ENCODE measurements at regions not wholly inside any gene's neighbourhood (a gene's known extent, or its start where the extent isn't known, plus 50 kb on each side); places are given as distances from the start of the nearest gene placed in this dataset.

GRCh38 chr12:76611533-76611932, 52.0 kb upstream of the OSBPL8 start:
- DNase-seq: no peak

DNA sequence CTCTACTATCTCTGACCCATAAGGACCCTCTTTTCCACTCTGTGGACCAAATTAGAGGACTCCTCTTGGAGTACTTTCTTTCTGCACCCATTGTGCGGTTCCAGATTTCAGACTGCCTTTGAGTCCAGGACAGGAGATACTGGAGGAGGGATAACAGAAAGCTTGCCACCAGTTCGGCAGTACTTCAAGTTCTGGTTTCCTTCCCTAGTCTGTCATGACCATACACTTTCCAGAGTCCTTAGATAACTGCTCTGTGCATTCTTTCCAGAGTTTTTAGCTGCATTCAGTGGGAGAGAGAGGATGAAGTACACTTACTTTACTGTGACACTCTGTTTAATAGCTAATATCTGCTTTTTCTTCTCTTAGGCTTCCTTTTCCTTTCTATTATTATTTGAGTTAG, 54.8 kb upstream of the OSBPL8 start:
- no peak for DNase-seq

- DNase-seq: no peak
Measured at GRCh38 chr12:76618031-76618430, 58.5 kb upstream of the OSBPL8 start.

- DNase-seq: peak; percentile 2 to 50 (median 26)
Measured at GRCh38 chr12:76621582-76622024, 62.0 kb upstream of the OSBPL8 start.

- DNase-seq: no peak
Measured at GRCh38 chr12:76622351-76622750, 62.8 kb upstream of the OSBPL8 start.

DNA sequence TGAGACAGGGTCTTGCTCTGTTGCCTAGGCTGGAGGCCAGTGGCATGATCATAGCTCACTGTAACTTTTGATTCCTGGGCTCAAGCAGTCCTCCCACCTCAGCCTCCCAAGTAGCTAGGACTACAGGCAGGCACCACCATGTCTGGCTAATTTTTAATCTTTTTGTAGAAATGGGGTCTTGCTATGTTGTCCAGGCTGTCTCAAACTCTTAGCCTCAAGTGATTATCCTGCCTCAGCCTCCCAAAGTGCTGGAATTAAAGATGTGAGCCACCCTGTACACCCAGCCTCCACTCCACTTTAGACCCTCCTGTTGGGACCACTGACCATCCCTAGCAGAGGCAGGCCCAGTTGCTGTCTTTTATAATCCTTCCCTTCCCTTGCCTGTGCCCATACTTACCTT, 63.3 kb upstream of the OSBPL8 start:
- DNase-seq: no peak

- DNase-seq: no peak
Measured at GRCh38 chr12:76623931-76624330, 64.4 kb upstream of the OSBPL8 start.

DNA sequence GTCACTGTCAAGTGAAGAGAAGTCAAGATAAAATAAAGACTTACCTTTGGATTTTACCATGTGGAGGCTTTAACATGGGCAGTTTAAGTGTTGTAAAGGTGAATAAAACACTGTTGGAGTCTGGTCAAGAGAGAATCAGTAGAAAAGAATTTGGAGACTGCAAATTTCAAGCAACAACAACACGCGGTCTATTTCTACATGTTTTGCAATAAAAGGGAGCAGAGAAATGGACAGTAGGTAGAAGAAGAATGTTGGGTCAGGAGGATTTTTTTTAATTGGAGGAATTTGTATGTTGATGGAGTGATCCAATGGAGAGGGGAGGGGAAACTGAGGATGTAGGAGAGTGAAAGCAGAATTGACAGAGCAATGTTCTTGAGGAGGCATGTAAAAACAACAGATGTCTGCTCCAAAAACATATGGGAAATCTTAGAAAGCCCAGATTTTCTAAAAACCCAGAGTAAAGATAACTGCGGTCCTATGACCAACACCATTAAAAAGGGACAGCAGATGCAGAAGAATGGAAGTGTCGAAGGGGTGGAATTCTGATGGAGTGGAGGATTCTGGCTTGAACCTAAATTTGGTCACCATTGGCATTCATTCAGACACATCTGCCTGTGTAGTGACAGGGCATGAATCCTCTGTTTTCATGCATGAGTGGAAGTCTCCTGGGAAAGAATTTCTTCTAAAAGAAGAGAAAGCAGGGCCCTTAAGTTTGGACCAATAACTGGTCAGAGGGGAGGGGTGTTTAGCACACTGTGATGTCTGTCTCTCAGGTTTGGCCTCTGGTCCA, 68.0 kb upstream of the OSBPL8 start:
- no peak for DNase-seq

DNA sequence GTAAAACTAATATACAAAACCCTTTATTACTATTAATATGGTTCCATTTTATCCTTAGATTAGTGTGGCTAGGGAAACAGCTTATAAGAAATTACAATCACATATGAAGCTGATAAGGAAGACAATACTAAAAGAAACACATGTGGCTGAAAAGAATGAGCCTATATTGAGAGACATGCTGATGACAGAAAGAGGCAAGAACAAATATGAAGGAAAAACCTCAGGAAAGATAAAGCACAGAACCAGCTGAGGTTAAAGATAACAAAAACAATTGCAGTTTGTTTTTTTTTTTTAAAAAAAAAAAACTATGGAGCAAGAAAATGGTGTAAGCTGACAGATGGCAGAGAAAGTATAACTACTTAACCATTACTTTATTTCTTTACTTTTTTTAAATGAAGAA, 69.2 kb upstream of the OSBPL8 start:
- DNase-seq: no peak

DNA sequence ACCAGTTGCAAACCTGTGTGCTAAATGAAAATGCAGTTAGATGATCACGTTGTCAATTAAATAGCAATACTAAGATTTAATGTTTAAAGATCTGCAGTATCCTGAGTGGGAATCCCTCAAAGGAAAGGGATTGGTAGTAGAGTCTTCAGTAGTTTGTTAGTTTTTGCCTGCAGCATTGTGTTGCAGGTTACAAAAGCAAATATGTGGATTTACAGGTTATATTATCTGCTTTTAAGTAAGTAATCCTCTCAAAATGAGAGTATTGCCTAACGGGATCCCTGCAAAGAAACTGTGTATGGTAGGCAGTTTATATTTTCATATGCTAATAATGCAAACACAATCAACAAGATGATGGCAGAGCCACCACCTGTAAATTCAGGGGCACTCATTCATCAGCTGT, 72.2 kb upstream of the OSBPL8 start:
- DNase-seq: no peak

GRCh38 chr12:76633415-76633814, 73.8 kb upstream of the OSBPL8 start:
- DNase-seq: no peak

DNA sequence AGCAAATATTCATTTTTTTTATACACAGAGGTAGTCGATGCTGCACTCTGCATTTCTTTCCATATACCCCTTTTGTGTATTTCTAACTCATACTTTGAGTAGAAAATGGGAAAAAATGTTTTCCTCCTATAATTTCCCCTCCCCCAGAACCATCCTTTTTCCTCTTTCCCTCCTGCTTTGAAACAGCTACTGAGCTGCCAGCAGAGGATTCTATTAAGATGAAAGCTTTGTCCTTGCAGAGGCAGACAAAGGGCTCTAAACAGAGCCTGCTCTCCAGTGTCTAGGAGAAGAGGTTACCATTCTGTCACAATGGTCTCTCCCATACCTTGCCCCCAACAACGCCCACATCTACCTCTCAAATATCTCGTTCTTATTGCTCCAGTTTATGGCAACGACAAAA, 74.6 kb upstream of the OSBPL8 start:
- no peak for DNase-seq

- DNase-seq: no peak
Measured at GRCh38 chr12:76636121-76636692, 76.6 kb upstream of the OSBPL8 start.

DNA sequence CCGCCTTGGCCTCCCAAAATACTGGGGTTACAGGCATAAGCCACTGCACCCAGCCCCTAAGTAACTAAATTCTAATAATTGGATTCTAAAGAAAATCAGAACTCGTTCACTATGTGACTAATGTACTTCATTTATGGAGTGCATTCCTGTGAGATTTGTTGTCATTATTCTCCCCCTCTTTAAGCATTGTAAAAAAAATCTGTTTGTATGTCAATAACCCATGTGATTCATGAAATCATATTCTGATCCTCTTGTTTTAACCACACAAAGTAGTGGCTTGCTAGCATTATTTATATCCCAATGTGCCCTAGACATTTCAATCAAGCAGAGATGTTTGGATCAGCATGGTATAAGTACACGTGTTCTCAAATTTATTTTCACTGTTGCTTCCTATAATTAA, 78.2 kb upstream of the OSBPL8 start:
- DNase-seq: no peak

- DNase-seq: no peak
Measured at GRCh38 chr12:76639646-76640045, 80.1 kb upstream of the OSBPL8 start.

DNA sequence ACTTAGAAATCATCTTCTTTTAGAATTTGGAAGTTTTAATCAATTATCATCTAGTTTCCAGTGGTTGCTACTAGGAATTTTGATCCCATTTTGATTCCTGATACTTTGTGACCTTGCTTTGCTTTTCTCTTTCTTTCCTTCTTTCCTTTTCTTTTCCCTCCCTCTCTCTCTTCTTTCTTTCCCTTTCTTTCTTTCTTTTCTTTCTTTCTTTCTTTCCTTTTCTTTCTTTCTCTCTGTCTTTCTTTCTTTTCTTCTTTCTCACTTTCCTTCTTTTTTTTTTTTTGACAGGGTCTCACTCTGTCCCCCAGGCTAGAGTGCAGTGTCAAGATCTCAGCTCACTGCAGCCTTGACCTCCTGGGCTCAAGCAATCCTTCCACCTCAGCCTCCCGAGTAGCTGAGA, 81.5 kb upstream of the OSBPL8 start:
- DNase-seq: no peak

DNA sequence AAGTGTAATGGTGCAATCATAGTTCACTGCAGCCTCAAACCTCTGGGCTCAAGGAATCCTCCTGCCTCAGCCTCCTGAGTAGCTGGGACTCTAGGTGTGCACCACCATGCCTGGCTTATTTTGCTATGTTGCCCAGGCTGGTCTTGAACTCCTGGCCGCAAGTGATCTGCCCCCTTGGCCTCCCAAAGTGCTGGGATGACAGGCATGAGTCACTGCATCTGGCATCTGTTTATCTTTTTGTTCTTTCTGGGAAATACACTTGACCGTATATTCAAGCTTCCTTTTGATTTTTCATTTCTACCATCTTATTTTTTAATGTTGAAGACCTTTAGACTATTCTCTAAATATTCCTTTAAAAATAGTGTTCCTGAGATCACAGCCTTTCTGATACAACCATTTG, 82.4 kb upstream of the OSBPL8 start:
- no peak for DNase-seq

DNA sequence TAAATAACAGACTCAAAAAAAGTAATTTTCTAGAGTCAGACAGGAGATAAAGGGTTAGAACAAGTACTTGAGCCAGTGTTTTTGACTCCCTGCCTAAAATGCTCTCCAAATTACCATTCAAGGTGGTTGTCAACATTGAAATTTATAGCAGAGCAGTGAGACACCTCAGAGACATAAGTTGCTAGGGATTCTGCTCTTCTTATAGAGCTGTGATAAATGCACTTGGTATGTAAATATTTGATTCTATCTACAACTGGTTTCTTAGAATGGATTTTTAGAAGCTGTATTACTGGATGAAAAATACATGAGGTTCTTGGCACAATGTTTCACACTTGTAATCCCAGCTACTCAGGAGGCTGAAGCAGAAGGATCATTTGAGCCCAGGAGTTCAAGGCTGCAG, 83.9 kb upstream of the OSBPL8 start:
- DNase-seq: no peak

DNA sequence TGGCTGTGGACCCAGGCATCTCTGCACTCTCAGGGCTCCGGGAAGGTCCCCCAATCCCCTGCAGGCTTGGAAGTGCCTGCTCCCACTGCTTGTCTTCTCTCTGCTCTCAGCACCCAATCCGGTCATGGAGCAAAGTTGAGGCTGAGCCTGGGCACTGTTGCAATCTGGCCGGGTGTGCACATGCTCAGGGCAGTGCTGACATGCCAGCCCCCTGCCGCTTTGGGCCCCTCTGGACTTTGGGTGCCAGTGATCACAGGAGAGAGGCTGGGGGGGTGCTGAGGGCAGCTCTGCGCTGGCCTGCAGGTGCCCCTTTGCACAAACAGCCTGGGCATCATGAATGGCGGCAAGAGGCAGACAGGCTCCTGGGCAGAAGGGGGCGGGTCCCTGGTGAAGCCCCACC, 85.4 kb upstream of the OSBPL8 start:
- DNase-seq: no peak

DNA sequence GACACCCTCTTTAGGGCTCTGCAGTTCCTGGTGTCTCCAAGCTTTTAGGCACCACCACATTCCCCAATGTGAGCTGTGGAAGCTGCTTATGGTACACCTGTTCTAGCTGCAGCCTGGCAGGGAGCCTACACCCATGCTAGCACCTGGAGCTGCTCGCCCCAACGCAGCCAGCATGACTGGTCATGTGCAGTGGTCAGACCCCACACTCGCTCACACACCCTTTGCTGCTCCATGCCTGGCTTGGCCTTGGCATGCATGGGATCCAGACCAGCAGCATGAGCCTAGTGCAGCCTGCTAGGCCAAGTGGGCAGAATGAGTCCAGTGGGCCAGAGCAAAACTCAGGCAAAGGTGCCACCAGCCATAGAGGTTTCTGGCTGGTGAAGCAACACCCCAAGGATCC, 86.4 kb upstream of the OSBPL8 start:
- no peak for DNase-seq

DNA sequence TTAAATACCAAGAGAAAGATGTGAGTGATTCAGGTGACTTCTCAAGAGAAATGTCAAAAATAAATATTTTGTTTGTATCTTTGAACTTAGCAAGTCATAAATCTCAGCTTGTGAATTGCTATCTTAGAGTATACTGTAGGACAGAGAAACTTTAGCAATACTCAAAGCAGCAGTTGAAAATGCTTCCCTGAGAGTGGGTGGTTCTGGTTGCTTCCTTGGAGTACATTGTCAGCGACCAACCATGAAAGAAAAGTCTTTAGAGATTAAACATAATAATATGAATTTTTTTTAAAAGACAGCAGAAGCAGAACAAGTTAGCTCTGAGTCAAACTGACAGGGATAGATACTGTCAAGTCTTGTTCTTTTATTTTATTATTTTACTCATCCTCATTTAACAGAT, 86.8 kb upstream of the OSBPL8 start:
- no peak for DNase-seq

- DNase-seq: no peak
Measured at GRCh38 chr12:76649099-76649498, 89.5 kb upstream of the OSBPL8 start.

DNA sequence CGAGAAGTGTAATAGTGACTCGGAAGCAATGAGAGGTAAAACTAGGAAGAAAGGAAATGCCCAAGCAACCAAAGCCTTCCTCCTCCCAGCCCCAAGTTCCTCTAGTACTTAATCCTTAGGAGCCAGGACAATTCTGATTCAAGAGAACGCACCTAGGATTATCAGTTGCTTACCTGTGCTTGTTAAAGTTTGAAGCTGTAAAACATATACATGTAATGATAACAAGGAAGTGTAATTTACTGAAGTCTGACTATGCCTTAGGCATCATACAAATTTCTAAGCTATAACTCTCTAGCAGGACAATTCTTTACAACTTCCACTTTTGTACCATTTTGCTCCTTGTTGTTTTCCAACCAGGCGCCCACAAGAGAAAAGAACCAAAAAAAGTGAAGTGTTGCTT, 92.8 kb upstream of the OSBPL8 start:
- no peak for DNase-seq

DNA sequence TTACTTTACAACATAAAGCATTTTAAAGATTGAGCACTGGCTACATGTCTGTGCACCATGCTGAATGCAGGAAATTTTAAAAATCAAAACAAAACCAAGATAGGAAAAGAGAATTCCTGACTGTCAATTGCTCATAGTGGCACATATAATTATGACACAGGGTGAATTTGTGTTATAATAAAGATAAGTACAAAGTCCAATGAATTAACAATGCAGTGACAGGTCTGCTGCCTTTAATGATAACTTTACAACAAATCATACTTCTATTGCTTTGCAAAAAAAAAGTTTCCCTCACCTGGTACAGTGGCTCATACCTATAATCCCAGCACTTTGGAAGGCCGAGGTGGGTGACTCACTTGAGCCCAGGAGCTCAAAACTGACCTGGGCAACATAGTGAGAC, 93.8 kb upstream of the OSBPL8 start:
- no peak for DNase-seq

DNA sequence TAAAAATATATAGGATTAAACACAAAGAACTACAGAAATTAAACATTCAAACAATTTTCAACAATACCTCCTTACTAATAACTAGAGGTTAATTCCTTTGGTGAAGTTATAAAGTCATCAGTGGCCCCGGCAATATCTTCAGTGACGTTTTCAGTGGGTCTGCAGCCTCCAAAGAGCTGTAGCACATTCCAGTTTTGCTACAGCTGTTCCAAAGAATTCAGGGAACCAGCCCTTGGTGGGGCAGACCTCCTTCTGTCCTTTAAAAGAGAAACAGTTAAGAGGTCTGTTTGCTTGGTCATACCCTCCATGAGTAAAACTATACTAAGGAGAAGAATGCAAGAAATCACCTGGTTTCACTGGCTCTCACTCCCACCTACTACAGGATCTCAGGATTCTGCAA, 99.2 kb upstream of the ZDHHC17 start:
- DNase-seq: no peak
